ENCODE measurements at regions not wholly inside any gene's neighbourhood (a gene's known extent, or its start where the extent isn't known, plus 50 kb on each side); places are given as distances from the start of the nearest gene placed in this dataset.
"Not testable (repeated sequence)": the region's sequence is repeated elsewhere in the genome, so short reads cannot be mapped to it uniquely, and the experiment has no call there.

DNA sequence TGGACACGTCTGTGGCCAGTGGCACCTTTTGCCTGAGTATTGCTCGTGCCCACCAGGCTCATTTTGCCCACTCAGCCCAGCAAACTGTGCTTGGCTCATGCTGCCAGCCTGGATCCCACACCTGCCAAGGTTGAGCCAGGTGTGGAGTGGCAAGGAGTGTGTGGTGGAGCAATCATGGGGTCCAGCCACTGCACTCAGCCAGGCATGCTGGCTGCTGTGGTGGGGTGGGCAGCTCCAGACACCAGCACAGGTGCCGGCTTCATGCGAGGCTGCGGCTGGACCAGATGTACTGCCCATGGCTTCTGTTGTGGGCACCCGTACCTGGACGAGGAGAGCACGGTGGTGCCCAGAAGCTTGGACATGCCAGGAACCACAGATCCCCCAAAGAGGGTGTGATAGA, 364.1 kb downstream of the TMEM38B start:
- no peak for DNase-seq

DNA sequence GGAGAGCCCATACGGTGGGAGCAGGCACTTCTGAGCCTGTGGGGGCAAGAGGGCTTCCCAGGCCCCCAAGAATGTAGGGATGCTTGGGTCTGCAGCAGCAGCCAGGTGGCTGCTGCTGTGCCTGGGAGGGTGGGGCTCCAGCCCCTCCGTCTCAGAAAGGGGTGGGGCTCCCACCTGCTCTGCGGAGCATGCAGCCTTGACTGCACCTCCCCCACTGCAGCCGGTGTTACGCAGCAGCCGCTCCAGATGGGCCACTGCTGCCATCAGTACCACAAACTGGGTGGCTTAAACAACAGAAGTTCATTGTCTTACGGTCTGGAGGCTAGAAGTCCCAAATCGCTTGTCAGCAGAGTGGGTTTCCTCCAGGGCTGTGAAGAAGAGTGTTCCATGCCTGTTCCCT, 365.5 kb downstream of the TMEM38B start:
- no peak for DNase-seq

DNA sequence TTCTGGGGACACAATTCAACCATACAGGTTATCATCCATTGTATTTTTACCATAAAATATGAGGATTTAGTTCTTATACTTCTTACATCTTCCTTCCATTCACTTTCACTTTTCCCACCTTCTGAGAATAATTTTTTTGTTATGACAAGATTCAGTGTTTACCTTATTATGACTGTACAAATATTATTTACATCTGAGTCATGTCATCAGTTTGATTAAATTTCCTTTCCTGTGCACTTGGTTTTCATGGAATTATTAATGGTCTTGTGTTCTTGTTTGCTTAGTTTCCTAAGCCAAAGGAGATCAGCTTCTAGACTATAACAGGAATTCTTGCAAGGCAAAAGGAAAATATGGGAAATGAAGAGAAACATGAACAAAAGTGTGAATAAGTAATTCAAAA, 366.5 kb downstream of the TMEM38B start:
- no peak for DNase-seq

DNA sequence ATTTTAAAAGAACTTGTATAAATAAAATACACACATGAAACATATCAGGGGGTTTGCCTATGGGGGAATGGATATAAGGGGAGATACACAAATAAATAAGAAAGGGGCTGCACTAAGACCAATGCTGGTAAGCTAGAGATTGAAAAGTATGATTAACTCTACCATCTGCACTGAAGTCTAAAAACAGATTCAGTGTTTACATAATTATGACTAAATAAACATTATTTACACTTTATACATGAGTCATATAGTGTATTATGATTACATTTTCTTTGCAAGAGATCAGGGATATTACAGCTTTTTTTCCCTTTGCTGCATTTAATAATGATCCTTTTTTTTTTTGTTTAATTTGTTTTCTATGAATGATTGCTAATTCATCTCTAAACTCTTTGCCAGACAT, 367.9 kb downstream of the TMEM38B start:
- no peak for DNase-seq

DNA sequence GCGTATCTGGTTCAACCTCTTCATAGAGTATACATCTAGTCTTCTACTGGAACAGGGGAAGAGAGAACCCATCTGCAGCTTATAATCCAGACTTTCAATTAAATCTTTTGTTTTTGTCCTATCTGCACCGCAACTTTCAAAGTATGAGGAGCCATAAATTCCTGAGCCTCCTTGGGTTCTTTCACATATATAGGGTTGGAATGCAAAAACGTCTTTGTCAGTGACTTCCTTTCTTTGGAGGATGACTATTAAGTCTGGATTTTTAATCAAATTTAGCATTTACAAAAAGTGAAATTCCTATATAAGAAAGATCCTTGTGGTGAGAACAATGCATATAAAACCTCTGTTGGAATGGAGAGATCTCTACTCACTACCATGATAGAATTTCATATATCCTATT, 370.8 kb downstream of the TMEM38B start:
- DNase-seq, result no peak

DNA sequence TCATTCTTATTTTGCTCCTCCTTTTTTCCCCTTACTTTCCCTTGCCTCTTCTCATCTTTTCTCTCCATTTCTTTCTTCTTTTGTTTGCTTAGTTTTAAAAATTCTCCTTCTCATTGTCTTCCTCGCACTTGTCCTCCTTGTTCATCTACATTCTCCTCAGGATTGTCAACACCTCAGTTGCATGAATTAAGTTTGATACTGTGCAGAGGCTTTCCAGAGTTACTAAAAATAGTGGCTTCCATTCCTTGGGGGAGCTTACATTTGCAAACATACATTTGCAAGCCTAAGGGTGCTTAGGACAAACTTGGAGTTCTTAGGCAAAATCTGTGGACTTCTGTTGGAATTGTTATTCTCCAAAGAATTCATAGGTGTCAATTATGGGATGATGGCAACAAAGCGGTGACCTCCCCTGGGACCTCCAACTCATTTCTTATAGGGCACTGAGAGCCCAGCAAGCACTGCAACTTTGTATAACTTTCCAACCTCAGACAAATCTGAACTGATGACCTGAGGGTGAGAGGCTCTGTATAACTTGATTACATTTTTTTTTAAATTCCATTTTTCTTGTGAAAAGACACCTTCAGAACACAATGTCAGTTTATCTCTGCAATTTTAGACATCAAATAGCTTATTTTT, 371.4 kb downstream of the TMEM38B start:
- no peak for DNase-seq

DNA sequence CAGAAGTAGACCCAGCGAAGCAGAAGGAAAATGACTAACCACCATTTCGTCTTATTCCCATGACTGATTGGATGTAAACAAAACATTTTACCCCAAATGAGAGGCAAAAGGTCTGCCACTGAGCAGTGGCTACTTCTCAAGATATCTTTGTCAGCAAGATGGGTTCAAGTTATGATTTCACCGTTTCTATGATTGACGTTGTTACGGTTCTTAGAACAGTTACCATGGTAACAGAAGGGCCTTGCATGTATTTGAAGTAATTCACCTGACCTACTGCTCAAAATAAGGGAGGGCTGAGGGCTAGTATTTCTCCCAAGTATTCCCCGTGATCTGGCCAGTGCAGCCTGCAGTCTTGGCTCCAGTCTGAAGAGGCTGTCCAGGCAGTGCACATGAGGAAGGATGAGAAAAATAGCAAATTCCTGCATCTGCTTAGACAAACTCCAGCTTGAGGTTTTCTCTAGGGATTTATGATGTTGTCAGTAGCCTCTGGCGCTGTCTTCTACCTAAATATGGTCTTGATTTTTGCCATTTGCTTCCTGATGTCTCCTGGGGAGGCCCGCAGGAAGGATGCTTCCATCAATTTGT, 372.7 kb downstream of the TMEM38B start:
- no peak for DNase-seq

DNA sequence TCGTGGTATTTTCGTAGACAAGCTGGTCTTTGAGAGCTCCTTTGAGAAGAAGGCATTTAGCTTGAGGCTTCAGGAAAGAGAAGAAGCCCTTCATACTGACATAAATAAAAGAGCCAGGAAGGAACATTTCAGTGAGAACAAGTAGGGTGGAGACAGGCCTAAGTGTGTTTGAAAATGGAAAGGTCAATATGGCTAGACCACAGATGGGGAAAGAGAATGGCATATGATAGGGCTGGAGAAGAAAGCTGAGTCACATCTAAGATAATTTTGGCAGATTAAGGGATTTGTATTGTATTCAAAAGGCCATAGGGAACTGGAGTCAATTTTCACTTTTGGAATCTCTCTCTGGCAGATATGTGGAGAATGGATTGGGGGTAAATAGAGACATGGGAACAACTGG, 374.9 kb downstream of the TMEM38B start:
- no peak for DNase-seq

DNA sequence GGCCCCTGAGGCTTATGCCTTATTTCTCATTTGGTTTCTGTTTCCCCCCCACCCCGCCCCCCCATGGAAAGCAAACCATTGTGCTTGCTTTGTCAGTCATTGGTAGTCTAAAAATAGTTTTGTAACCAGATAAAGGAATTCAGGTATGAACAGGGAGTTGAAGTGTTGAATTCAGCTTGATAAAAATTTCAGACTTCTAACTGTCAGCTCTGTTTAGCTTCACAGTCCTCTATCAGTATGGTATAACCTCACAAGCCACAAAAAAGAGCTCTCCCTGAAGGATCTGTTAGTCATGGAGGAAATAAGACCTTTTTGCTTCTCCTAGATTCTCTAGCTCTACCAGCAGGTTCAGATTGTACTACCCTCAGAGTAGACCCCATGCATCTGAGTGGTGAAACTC, 378.1 kb downstream of the TMEM38B start:
- no peak for DNase-seq

DNA sequence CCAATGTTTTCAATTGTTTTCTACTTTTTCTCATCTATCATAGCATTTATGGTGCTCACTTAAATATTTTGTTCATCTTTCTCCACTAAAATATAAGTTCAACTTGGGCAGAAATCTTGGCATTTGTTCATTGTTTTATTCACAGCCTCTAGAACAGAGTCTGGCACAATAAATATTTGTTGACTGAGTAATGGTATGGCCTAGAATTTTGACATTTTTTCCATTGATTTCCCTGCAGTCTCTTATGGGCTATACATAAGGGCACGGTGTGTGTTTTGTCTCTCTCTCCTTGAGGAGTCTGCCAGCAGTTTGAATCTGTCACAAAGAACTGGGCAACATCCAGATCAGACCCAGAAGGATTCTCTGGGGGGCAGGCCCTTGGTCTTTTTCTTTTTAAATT, 379.7 kb downstream of the TMEM38B start:
- no peak for DNase-seq

DNA sequence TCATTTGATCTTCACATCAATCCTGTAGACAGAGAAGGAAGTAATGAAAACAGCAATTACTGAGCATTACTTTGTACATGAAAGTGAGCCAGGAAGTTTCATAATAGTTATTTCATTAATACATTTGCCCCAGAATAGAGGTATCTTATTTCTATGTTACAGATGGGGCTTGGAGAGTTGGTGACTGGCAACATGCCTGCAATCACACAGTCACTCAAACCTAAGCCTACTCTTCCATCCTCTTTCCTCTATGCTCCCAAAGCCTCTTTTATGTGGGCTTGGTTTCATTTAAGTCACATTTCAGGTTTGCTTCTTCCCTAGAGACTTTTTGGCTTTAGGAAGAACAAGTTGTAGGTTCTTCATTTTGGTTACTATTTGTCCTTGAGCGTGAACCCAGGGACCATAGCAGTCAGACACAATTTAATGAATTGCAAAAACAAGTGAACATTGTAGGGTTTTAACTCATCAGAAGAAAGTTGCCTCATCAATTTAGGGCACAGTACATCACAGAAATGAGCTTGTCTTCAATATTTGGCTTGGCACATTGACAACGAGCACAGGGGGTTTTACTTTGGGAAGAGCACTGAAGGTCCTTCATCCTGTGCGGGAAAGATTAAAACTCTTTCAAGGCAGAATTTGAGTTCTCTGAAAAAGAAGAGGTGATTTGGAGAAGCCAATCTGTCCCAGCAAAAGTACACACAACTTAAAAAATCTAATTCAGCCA, 381.1 kb downstream of the TMEM38B start:
- no peak for DNase-seq

DNA sequence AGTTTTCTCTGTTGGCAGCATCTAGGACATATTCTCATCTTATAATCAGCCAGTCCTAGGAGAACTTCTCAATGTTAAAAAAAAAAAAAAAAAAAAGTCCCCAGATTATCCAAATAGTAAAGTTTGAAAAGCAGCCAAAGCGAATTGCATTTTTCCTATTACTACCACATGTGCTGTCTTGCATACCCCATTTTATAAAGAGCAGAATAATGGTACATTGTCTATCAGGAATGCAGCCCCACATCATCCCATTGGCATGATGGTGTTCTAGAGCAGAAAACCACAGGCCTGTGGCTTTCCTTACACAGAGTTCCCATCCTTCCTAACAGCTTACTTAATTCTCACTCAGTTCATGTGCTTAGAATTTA, 381.6 kb downstream of the TMEM38B start:
- no peak for DNase-seq

DNA sequence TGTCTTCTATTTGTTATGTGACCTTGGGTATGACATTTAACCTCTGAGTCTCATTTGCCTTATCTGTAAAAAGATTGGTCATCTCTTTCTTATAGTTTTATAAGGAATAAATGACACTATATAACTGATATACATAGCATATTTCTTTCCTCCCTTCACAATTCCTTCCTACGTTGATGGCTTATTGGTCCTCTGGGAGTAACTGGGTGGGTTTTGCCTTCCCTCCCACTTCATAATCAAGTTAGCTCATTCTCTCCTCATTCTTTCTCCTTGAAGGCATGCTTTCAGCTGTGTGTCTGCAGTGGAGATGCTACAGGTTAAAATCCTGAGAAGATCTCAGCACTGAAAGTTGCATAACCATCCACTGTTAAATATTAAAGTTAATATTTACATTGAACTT, 382.4 kb downstream of the TMEM38B start:
- no peak for DNase-seq

DNA sequence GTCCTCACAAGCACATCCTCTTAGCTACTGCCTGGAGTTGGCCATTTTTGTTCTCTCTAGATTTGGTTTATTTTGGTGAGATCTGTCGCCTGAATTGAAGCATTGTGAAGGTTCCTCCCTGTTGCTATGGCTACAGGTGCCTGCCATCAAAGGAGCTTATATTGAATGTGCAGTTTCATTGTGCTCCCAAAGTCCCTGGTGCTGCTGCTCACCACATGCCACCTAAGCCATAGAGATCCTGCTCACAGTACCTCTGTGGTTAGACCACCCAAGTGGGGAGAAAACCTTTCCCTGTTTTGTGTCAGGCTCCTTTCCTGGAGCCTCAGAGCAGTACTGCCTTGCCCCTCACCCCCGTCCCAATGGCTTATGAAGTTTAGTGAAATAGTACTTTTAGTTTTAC, 383.4 kb downstream of the TMEM38B start:
- no peak for DNase-seq

DNA sequence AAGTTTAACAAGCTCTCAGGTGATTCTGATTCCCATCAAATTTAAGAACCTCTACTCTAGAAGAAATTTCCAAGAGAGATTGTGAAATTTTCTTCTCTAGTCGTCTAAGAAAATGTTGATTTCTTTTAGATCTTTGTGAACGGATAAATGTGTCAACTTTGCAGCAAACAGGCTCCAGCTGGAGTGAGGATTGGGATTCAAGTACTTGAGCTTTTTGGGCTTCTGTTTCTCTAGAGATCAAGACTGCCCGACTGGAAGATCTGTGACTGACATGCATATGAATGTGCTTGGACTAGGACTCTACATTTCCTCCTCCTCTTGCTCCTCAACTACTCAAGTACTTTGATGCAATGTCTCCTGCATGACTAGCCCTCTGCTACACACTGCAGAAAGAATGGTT, 388.3 kb downstream of the TMEM38B start:
- DNase-seq, result no peak

DNA sequence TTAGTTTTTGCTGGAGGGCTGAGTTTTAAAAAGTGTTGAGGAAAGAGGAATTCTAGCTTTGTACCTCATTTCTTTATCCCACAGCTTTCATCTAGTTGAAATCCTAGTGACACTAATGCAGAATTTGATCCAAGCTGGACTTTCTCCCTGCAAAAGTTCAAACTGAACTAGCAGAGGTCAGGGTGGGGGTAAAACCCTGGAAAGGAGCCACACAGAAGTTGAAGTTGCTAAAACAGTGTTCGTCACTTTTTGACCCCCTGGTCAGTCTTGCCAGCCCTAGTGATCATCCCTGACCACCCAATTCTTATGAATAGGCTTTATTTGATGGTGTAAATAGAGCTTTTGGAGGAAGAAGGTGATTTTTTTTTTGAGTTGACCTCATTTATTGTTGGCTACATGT, 390.4 kb downstream of the TMEM38B start:
- no peak for DNase-seq

DNA sequence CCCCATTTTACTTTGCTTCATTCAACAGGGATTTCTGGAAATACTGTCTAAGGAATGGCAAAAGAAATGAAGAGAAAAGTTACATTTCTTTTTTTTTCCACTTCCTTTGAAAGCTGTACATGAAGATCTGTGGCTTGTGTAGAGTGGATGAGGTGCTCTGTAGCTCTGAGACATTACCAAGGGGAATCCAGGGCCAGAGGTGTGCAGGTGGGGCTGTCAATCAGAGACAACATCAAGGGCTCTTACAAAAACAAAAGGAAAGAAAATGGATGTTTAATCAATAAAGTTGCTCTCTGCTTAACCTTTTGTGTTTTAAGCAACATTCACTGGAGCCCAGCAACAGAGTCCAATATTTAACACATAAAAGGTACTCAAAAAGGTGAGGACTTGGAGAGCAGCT, 391.1 kb downstream of the TMEM38B start:
- no peak for DNase-seq

DNA sequence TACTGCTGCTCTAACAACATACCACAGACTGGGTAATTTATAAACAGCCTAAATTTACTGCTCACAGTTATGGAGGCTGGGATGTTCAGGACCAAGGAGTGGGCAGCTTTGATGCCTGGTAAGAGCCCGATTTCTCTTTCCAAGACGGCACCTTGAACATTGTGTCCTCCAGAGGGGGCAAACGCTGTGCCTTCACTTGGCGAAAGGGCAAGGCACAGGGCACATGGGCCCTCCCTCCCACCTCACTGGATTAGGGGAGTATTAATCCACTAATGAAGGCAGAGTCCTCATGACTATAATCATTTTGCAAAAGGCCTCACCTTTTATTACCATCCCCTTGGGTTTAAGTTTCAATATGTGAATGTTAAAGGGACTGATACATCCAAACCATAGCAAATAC, 397.7 kb downstream of the TMEM38B start:
- no peak for DNase-seq

DNA sequence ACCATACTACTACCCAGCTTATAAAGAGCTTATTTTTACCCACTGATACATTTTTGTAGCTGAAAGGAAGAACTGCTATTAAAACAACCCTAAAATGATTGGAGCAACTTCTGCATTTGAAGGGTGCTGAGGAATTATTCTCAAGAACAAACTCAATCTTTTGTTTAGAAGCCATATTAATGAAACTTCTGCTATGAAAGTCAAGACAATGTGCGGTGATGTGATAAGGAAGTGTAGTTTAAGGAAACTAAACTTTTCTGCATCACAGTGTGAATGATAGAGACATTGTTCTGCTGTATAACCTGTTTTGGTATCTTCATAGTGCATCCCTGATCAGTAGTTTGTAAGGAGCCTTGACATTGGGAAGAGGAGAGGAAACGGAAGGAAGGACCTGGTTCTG, 408.5 kb downstream of the TMEM38B start:
- DNase-seq, result no peak

DNA sequence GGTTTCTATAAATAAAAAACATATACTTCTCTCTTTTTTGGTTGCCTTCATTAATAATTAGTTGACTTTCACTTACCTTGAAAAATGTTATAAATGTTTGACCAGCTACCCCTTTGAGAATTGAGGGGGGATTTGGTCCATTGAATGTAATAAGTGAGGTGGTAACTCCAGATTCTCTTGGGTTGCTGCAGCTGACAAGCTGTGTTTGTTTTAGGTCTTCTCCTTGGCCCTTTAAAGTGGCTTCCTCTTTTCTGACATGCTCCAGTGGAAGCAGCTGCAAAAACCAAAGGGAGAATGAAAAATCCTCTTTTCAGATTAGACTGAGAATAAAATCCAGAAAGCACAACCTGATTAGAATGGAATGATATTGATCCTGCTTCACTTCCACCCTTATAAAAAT, 410.5 kb downstream of the TMEM38B start:
- DNase-seq, result no peak

DNA sequence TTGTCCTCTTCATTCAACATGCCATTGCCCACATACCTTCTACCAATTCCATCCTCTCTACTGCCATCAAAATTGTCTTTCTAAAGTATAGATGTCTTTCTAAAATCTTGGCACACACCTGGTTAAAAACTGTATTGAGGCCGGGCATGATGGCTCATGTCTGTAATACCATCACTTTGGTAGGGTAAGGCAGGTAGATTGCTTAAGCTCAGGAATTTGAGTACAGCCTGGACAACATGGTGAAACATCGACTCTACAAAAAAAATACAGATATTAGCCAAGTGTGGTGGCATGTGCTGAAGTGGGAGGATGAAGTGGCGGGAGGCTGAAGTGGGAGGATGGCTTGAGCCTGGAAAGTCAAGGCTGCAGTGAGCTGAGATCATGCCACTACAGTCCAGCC, 412.1 kb downstream of the TMEM38B start:
- no peak for DNase-seq

DNA sequence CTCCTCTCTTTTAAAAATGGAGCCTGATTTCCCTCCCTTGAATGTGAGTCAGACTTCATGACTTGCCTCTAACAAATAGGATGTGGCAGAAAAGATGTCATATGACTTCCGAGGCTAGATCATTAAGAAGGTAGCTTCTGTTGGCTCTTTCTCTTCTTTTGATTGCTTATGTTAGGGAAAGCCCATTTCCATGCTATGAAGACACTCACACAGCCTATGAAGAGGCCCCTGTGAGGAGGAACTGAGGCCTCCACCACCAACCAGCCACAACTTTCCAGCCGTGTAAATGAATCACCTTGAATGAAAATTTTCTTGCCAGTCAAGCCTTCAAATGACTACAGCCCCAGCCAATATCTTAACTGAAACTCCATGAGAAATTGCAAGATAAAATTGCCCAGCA, 413.4 kb downstream of the TMEM38B start:
- no peak for DNase-seq

DNA sequence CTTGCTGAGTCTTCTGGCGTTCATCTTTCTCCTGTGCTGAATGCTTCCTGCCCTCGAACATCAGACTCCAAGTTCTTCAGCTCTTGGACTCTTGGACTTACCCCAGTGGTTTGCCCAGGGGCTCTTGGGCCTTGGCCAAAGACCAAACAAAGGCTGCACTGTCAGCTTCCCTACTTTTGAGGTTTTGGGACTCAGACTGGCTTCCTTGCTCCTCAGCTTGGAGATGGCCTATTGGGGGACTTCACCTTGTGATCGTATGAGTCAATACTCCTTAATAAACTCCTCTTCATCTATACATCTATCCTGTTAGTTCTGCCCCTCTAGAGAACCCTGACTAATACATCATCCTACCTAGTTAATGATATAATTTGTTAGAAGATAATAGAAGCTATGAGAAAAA, 415.4 kb downstream of the TMEM38B start:
- DNase-seq, result not testable (repeated sequence)

DNA sequence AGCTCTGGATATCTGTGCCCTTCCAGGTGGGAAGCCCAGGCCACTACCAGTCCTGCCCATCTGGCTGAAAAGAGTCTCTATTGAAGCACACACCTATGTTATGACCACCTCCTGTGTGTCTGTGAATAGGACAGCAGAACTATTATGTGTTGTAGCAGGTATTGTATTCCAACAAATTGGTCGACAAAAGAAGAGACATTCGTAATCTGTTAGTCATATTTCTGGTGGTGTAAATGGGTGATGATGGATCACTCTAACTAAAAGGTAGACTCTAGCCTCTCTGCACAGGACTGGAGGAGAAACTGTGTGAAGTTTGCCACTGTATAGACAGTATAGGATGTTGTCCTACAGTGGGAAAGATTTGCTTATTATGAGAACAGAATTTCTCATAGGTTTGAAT, 416.1 kb downstream of the TMEM38B start:
- DNase-seq, result no peak
